ENCODE measurements at regions not wholly inside any gene's neighbourhood (a gene's known extent, or its start where the extent isn't known, plus 50 kb on each side); places are given as distances from the start of the nearest gene placed in this dataset.

- no peak for TF ChIP-seq POLR2A (IDR thresholded peaks at IDR 0.05; ENCODE audit: extremely low read depth, insufficient read length)
- TF ChIP-seq CTCF (IDR thresholded peaks at IDR 0.05; ENCODE audit: low read depth, low read length): no peak
Observed at GRCh38 chr16:77068402-77068801, 122.6 kb upstream of the MON1B start.
